ENCODE measurements at regions not wholly inside any gene's neighbourhood (a gene's known extent, or its start where the extent isn't known, plus 50 kb on each side); places are given as distances from the start of the nearest gene placed in this dataset.

- TF ChIP-seq CTCF (IDR thresholded peaks at IDR 0.05): no peak
- no peak for TF ChIP-seq POLR2A (IDR thresholded peaks at IDR 0.05)
Observed at GRCh38 chr2:144706647-144707046, 186.7 kb upstream of the ZEB2 start.

Measured in Peyer's patch (tissue), 4 donors.